ENCODE measurements at regions not wholly inside any gene's neighbourhood (a gene's known extent, or its start where the extent isn't known, plus 50 kb on each side); places are given as distances from the start of the nearest gene placed in this dataset.
A peak's percentile ranks its signal among the peaks of the same experiment; 100 is the strongest.

DNA sequence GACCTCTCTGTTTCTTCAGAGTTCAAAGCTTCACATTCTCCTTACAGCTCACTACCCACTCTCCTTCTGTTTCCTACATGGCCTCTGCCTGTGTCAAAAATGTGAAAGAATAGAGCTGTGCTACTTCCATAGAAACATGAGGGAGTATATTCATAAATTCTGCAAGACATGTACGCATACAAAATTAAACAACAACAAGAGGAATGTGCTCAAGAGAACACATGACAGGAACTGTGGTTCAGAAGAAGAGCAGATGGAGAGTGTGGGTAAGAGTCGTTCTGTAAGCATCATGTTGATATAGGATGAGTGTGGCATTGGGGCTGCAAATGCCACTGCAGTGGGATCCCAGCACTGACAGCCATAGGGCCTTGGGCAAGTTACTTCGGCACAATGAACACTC lies 266.6 kb upstream of the SASH1 start:
- DNase-seq (ENCODE audit: low read depth in 4 of 4, low spot score in 2 of 4) = peak in 1 of 4 donors; percentile 18

DNA sequence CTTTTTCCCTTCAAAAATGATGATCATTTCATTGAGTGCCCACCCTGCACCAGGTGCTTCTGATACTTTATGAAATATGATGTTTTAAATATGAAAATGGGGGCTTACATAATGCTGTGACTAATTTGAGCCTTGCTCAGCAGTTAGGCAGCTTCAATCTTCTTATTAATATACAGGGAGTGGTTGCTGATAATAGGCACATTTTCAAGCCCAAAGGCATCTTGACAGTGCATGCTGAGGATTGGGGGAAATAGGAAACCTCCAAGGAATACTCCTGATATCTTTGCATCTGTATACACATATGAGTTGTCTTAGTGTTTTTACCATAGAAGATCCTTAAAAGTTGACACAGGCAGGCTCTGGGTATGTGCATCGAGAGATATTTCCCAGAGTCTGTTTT lies 262.3 kb upstream of the SASH1 start:
- DNase-seq (ENCODE audit: low read depth in 4 of 4, low spot score in 2 of 4) = no peak

DNA sequence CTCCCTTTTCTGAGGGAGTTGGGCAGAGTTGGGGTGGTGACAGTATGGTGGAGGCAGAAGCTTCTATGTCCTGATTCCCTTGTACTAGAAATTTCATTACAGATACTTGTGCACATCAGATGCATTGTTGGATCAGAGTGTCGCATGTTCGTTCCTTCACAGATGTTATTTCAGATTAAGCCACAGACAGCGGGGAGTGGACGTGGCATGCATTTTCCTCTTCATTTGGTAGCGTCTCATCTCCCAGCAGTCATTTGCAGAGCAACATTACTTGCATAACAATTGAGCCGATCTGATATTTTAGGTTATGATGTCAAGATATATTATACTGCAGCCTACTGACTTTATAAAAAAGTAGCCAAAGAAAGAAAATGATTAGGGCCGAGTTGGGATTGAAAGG lies 261.6 kb upstream of the SASH1 start:
- DNase-seq (ENCODE audit: low read depth in 4 of 4, low spot score in 2 of 4) = no peak

DNA sequence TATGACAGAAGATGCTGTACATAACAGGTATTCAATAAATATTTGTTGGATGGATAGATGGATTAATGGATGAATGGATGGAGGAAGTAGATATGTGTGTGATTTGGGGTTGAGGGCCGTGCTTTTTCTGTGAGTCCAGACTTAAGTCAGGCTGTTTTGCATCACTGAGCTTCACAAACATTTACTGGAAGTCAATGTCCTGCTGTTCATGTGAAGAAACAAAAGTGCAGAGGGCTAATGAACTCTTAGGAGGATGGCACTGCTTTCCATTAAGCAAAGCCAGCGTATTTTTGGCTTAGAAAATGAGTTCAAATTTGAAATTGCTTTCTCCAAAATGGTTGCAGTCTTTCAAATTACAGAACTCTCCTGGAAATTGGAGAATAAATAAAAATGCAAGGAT lies 260.6 kb upstream of the SASH1 start:
- DNase-seq (ENCODE audit: low read depth in 4 of 4, low spot score in 2 of 4) = no peak

DNA sequence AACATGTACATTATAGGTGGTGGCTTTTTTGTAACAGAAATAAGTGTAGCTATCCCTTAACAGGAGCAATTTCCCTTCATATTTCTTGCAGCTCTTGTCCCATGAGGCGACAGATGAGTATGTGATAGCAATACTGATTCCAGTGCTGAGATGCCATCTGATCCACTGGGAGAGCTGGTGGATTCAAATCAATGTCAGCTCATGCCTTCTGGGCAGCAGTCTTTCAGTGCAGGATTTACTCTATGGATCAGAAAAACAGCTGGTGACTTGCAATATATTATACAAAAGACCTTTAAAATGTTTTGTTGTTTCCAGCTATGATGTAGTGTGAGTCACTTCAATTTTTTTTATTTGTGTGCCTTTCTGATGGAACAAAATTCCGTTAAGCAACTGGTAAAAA lies 259.9 kb upstream of the SASH1 start:
- DNase-seq (ENCODE audit: low read depth in 4 of 4, low spot score in 2 of 4) = no peak

DNA sequence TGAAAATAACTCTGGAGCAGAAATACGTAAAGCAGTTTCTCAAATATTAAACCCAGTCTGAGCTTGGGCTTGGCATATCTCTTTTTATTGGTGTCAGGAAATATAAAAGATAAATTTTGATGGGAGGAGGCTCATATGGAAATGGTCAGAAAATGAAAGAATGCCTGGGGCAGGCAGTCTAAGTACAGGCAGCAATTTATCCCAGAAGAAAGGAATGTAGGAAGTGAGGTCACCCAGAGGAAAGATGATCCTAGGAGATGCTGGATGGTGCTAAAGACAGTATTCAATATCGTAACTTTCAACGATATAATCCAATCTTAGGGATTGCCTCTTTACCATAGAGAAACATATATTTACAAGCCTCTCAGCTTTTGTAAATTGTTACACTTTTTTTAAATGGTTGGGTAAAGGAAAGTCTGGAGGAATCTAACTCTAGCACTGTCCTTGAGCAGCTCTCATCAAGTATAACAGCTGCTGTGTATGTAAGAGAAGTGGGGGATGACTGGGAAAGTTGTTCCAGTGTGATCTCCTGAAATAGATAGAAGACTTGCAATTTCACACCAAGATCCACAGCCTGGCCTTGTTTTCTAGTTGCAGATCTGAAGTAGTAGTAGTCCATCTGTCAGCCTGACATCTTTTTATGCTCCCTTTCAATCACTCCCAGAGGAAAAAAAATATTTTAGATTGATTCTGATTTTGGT lies 256.9 kb upstream of the SASH1 start:
- DNase-seq (ENCODE audit: low read depth in 4 of 4, low spot score in 2 of 4) = no peak

DNA sequence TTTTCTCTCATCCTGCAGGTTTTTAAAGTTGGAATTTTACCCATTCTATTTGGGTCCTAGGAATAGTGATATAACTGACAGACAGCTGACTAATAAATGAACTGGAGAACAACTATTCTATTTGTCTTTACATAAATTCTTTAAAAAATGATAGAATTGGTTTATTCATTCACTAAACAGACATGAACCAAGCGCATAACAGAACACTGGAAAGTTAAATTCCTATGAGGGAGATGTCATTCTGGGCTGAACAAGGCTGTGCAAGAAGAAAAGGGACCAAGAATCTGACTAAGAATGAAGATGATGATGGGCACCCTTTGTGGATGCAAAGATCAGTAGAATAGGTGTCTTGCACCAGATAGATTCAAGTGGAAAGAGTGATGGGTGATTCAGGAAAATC lies 256.3 kb upstream of the SASH1 start:
- DNase-seq (ENCODE audit: low read depth in 4 of 4, low spot score in 2 of 4) = no peak

DNA sequence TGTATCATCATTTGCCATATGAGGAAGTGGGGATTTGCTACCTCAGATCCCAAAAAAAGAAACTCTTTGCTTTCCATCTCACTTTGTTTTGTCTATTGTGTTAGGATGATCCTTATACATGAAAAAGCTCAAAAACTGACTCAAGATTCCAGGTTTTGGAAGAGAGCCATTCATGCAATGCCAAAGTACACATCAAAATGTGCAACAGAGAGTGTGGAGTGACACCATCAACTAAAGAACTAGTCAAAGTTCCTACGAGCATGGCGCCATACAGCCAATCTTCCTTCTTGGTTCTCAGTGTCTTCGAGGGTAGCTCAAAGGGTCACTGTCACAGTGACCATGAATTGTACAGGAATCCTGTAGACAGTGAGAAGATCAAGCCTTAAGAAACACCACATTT lies 255.8 kb upstream of the SASH1 start:
- no peak for DNase-seq (ENCODE audit: low read depth in 4 of 4, low spot score in 2 of 4)

DNA sequence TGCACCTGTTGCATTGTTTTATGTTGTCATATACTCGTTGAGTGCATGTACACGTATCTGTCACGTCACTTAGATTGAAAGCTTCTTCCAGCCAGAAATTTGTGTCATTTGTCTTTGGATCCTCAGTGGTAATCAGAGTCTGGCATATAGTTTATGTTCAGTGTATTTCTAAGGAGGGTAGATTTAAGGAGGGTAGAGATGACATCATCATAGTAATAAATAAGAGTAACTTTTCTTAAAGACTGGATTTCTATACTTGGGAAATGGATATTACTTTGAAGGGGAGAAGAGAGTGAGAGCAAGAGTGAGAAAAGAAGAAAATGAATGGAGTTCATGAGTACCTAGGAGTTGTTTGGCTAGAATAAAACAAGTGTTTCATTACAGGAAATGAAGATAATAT lies 255.0 kb upstream of the SASH1 start:
- DNase-seq (ENCODE audit: low read depth in 4 of 4, low spot score in 2 of 4) = no peak

DNA sequence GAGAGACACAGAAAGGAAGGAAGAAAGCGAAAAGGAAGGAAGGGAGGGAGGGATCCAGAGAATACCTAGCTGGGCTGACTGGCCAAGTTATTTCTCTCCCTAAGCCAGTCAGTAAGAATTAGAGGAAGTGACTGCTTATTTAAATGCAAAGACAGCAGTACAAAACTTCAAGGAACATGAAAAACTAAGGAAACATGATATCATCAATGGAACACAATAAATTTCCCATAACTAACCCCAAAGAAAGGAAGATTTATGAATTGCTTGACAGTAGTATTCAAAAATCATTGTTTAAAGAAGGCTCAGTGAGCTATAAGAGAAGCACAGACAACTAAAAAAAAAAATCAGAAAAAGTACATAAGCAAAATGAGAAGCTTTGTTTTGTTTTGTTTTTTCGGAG lies 252.3 kb upstream of the SASH1 start:
- no peak for DNase-seq (ENCODE audit: low read depth in 4 of 4, low spot score in 2 of 4)

DNA sequence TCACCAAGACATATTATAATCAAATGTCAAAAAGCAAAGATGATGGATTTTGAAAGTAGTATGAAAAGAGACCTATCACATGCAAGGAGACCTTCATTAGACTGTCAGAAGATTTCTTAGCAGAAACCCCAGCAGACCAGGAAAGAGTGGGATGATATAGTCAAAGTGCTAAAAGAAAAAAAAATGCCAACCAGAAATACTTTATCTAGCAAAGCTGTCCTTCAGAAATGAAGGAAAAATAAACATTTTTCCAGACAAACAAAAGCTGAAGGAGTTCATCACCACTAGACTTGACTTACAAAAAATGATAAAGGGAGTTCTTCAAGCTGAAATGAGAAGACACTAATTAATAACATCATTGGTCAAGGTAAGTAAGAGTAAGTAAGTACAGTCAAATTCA lies 251.2 kb upstream of the SASH1 start:
- no peak for DNase-seq (ENCODE audit: low read depth in 4 of 4, low spot score in 2 of 4)

DNA sequence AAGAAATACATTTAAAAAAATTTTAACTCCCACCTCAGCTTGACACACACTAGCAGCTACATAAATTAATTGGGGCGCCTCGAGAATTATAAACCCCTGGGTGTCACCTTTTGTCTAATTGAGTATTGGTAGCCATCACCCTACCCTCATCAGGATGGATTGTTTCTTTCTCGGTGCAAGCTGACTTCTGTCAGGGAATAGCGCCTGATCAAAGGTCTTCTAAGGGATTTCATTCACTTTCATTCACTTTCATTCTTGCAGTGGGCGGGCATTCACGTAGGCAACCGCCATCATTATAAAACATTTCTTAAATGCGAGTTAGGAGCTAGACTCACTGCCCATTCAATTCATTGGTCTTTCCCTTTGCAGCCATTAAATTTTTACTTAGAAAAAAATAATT lies 239.2 kb upstream of the SASH1 start:
- DNase-seq (ENCODE audit: low read depth in 4 of 4, low spot score in 2 of 4) = no peak

DNA sequence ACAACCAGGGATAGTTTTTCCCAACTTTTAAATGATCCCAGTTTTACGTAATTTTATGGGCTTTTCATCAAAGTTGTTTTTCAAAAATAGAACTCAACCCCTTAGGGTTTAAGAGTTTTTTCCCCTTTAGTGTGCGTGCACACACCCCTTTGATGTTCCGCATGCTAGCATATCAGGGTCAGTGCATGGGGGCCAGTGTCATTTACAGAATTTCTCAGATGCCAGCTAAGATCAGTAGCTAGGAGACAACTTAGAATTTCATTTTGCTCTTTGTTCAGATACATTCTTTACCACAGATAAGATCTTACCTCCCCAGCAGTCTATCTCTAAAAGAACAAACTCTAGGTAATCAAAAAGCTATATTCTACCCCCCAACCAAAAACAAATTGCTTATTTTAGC lies 238.5 kb upstream of the SASH1 start:
- no peak for DNase-seq (ENCODE audit: low read depth in 4 of 4, low spot score in 2 of 4)

DNA sequence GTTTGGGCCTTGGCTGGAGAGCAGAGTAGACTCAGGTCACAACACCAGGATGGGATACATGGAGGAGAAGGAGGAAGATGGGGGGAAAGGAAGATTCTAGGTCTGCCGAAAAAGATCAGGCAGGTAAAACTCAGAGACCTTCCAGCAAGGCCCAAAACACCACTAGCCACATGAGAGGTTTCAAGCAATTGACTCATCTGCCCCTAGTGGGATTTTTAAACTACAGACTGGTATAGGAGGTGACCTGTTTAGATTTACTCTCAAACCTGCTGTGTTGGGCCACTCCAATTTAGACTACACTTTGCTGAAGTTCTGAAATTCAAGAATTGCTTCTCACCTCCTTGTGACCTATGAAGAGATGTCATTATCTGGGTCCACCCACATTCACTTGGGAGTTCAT lies 236.9 kb upstream of the SASH1 start:
- no peak for DNase-seq (ENCODE audit: low read depth in 4 of 4, low spot score in 2 of 4)

DNA sequence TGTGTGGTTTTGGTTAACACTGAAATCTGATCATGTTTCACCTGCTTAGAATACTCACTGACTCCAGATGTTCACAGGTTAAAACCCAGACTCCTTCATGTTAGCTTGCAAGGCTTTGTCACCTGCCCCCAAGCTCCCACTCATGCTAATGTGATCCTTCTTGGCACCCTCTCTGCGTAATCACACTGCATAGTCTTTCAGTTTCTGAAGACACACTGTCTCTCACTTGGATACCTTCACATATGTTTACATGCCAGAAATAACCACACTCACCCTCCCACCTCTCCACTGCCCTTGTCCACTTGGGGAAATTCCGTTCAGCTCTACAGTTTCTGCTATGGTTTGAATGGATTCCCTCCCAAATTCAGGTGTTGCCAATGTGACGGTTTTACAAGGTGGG lies 234.7 kb upstream of the SASH1 start:
- no peak for DNase-seq (ENCODE audit: low read depth in 4 of 4, low spot score in 2 of 4)

DNA sequence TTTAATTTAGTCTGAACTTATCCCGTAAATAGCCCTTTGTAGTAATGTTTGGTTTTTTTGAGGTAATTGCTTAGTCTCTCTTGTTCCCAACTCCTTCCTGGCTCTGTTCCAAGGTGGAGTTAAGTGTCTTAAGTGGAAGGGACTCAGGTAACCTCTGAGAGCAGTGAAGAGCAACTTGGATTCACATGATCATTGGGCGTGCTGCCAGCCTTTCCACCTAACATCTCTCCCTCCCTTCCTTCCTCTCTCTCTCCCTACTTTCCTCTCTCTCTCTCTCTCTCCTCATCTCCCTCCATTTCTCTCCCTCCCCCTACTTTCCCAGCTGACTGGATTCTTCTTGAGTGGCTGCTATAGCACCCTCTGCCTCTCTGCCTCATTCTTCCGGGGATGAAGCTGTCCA lies 232.9 kb upstream of the SASH1 start:
- DNase-seq (ENCODE audit: low read depth in 4 of 4, low spot score in 2 of 4) = peak in 2 of 4 donors; percentile 4 to 43

DNA sequence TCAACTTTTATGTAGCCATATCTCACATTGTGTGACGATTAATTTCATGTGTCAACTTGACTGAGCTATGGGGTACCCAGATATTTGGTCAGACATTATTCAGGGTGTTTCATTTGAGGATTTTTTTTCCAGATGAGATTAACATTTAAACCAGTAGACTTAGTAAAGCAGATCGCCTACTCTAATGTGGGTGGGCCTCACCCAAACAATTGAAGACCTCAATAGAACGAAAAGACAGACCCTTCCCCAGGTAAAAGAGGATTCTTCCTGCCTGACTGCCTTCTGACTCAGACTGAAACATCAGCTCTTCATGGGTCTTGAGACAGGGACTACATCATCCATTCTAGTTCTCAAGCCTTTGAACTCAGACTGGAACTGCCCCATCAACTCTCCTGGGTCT lies 231.7 kb upstream of the SASH1 start:
- no peak for DNase-seq (ENCODE audit: low read depth in 4 of 4, low spot score in 2 of 4)

DNA sequence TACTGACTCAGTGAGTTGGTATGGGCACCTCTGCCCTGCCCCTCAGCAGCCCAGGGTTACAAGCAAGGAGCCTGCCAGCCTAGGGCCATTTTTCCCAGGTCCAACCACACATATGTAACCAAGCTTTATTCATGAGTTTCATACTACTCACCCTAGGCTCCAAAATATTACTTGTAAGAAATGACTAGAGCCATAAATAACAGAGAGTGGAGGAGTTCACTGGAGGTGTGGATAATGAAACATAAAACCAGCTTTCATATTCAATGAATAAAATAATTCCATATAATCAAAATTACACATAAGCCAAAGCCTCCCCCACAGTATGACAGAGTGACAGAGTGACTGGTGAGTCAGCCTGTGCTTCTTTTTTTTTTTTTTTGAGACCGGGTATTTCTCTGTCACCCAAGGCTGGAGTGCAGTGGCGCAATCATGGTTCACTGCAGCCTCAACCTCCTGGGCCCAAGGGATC lies 229.8 kb upstream of the SASH1 start:
- no peak for DNase-seq (ENCODE audit: low read depth in 4 of 4, low spot score in 2 of 4)

DNA sequence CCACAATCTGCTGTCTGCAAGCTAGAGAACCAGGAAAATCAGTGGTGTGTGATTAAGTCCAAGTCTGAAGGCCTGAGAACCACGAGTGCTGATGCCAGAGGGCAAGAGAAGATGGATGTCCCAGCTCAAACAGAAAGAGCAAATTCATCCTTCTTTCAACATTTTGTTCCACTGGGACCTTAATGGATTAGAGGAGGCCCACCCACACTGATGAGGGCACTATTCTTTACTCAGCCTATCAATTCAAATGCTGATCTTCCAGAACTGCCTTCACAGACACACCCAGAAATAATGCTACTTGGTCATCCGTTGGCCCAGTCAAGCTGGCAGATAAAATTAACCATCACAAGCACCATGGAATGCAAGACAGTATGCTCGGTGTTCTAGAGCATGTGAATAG lies 226.6 kb upstream of the SASH1 start:
- no peak for DNase-seq (ENCODE audit: low read depth in 4 of 4, low spot score in 2 of 4)

DNA sequence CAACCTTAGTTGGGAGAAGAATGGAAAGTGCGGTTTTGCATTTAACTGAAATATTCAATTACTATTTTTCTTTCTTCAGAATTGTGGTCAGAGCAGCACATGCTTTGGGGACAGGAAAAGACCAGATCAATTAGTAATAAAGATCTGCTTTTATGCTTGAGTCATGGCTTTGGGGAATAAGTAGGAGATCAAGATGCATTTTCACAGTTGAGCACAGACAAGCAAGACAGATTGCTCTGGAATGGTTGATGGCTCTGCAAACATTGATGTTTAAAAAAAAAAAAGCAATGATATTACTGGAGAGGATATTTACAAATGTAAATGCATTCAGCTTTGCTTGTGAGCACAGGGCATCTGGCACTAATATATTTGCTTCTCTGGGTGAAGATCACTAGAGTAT lies 224.4 kb upstream of the SASH1 start:
- DNase-seq (ENCODE audit: low read depth in 4 of 4, low spot score in 2 of 4) = no peak

DNA sequence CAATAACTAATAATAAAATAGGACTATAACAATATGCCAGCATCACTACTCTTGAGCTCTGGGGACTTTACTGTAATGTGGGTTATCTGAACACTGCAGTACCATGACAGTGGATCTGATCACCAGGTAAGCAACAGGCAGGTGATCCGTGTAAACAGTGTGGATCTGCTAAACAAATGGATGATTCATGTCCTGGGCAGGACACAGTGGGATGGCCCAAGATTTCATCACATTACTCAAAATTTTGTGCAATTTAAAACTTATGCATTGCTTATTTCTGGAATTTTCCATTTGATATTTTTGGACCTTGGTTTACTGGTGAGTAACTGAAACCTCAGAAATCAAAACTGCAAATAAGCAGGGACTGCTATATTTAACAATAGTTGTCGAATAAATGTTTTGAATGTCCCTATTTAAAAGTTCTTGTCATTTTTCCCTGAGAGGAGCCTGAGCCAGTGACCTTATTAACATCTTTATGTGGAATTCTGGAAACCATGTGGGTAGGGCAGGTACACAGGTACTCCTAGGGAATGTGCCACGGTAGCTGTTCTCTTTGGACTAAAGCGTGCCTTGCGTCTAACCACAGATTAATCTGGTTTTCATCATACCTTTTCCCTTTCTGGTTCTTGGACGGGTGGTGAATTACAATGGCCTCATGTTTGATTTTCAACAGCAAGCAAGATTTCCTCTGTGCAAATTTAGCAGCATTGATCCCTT lies 214.5 kb upstream of the SASH1 start:
- no peak for DNase-seq (ENCODE audit: low read depth in 4 of 4, low spot score in 2 of 4)

DNA sequence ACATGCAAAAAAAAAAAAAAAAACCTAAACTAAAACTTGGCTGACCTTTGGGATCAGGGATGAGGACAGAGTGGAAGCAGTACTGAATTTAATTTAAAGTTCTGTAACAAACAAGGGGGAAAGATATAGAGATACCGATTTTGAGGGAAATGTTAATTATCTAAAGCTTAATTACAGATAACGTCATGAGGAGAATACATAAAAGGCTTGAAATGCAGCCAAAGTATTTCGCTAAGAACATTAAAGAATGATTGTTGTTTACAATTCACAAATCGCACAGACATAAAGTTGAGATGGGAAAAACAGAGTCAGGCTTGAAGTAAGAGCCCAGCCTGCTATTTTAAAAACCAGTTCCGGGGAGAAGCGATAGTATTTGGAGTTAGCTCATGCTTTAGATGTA lies 208.0 kb upstream of the SASH1 start:
- DNase-seq (ENCODE audit: low read depth in 4 of 4, low spot score in 2 of 4) = no peak

DNA sequence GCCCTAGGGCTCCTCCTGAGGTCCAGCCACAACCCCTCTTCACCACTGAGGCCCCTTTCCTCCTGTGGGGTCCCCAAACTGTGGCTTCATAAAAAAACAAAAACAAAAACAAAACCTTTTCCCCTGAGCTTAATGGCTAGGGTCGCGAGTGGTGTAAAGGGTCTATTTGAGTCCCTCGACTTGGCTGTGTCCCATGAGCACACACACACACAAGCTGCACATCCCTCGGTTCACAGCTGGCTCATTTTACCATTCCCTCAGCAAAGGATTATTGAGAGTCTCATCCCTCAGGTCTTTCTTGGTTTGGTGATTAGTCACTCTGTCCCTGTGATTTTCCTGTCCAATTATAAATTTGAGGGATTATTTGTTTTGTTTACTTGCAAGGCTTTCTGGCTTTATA lies 206.1 kb upstream of the SASH1 start:
- no peak for DNase-seq (ENCODE audit: low read depth in 4 of 4, low spot score in 2 of 4)

Data from left renal cortex interstitium (tissue), 4 donors.